Iris pigment epithelial cell (primary cell): ENCODE measurements at regions not wholly inside any gene's neighbourhood (a gene's known extent, or its start where the extent isn't known, plus 50 kb on each side); places are given as distances from the start of the nearest gene placed in this dataset.

ENCODE experiments used
- DNase-seq: peaks from one replicate; pipeline ENCODE4 v3.0.0-alpha.2; 2011; ENCODE audit warnings: low read depth

GRCh38 chr2:129672521-129672920 is 306.9 kb upstream of the RAB6C start:
- no peak for DNase-seq

- no peak for DNase-seq
These were observed 306.2 kb upstream of the RAB6C start for GRCh38 chr2:129673234-129673633.

- DNase-seq, result no peak
These were observed 305.4 kb upstream of the RAB6C start for GRCh38 chr2:129673847-129674711.

DNA sequence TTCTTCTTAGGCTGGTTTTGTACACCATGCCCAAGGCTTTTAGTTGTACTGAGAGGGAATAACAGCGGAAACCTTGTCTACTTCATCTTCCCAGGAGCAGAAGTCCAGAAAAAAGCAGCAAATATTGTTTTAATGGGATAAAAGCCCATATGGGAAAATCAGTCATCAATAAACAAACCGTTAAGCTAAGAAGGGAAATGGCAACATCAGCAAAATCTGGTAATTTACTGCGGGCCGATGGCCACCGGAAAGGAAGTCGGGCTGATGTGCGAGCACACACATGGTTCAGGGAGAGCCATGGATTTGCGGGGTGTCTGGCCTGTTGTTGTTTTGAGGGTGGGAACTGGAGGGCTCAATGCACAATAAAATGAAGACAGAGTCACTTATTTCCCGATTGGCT is 300.7 kb upstream of the RAB6C start:
- no peak for DNase-seq

- DNase-seq, result no peak
These were observed 297.7 kb upstream of the RAB6C start for GRCh38 chr2:129681788-129682187.

DNA sequence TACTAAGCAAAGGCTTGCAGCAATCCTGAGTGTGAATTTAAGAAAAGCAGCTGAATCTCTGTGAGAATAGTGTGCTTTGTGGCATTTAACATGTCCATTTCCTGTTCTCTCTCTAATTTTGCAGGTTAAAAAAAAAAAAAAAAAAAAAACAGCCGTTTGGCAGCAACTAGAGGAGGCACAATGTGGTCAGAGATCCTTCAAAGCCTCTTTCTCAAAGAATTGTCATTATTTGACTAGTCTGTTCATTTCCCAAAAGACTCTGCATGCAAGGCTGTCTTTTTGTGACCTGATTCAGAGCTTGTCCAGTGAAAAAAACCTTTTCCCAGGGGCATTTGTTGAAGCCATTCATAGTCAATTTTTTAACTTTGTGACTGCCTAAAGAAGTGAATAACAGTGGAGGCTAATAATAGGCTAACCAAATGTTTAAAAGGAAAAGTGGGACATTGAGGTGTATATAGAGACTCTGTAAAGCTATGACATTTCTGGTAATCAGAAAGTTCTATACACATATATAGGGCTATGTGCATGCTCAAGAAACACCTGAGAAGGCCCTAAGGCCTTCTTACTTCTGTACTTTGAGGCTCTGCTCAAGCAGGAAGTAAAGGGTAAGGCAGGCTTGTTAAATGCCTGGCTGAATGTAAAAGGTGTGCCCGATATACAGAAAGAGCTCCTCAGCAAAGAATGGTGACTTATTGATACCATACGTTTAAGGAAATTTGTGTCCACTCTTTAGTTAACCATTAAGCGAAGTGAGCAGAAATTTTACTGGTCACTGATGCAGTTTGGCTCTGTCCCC is 289.6 kb upstream of the RAB6C start:
- DNase-seq, result no peak

GRCh38 chr2:129695496-129695895 is 284.0 kb upstream of the RAB6C start:
- no peak for DNase-seq

- no peak for DNase-seq
These were observed 280.9 kb upstream of the RAB6C start for GRCh38 chr2:129698593-129698992.

GRCh38 chr2:129699781-129700573 is 279.5 kb upstream of the RAB6C start:
- no peak for DNase-seq

DNA sequence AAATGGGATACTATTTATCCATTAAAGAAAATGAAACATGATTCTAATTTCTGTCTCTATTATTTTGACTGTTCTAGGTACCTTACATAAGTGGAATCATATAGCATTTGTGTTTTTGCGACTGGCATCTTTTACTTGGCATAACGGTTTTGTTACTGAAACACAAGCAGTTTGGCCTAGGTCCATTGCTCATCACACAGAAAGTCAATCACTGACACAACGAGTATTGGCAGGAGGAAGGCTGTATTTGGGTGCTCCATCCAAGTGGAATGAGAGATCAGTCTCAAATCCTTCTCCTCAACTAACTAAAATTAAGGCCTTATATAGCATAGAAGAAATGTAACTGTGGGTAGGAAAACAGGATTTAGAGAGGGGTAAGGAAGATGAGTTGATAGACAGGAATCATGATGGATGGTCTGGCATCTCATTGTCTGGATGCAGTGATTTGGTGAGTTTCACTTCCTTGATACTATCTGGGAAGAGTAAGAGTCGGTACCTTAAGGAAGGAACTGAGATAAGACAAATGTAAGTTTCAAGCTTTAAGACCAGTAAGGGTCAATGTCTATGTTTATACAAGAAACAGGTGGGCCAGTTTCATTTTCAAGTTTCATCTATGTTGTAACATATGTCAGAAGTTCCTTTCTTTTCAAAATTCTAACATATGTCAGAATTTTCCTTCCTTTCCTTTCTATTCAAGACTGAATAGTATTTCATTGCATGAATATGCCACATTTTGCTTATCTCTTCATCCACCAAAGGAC is 276.9 kb upstream of the RAB6C start:
- DNase-seq, result no peak

GRCh38 chr2:129705085-129705484 is 274.4 kb upstream of the RAB6C start:
- no peak for DNase-seq

DNA sequence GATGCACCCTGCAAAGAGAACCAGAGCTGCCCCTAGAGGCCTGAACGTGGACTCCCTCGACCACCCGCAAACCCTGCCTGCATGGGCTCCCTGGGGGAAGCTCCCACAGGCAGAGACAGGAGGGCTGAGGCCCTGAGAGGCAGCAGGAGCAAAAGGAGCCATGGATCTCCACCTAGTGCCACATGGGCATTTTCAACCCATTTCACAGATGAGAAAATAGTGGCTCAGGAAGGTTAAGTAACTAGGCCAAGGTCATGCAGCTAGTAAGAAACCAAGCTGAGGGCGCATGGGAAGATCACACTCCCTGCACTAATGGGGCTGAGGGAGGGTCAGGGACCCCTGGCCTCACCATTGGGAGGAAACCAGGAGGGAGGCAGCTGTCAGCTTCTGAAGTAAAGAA is 271.7 kb upstream of the RAB6C start:
- DNase-seq, result no peak

- no peak for DNase-seq
These were observed 271.1 kb upstream of the RAB6C start for GRCh38 chr2:129708221-129708967.

- DNase-seq, result no peak
These were observed 270.2 kb upstream of the RAB6C start for GRCh38 chr2:129709001-129709955.

- DNase-seq, result no peak
These were observed 269.4 kb upstream of the RAB6C start for GRCh38 chr2:129709956-129710598.

DNA sequence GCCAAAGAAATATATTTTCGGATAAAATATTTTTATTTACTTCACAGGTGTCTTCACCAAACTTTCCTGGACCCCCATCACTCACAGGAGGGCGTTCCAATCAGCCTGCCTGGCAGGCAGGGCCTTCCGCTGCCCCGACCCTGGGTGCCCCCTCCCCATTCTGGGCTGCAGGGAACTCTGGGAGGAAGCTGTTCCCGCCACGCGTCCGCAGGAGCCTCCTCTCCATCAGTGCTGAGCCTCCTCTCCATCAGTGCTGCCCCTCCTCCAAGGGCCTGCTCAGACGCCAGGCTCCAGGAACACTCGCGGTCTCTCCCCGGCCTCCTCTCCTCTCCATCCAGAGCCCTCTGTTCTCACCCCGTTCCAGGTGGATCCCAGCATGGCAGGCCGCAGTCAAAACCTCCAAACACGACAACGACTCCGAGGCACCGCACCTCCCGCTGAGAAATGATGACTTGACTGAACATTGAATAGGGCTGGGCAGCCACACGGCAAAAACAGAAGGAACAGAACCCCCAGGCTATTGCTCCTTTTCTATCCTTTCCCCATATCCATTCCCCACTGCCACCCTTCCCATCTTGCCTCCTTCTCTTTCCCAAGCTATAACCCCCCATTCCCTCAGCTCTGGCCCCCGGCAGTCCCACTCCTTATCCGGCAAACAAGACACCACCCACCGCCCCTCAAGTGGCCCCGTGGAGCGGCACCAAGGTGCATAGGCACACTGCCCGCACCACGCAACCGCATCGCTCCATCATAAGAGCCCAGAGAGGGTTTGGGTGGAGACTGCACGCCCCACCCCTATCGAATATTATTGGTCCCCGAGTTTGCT is 268.6 kb upstream of the RAB6C start:
- no peak for DNase-seq

DNA sequence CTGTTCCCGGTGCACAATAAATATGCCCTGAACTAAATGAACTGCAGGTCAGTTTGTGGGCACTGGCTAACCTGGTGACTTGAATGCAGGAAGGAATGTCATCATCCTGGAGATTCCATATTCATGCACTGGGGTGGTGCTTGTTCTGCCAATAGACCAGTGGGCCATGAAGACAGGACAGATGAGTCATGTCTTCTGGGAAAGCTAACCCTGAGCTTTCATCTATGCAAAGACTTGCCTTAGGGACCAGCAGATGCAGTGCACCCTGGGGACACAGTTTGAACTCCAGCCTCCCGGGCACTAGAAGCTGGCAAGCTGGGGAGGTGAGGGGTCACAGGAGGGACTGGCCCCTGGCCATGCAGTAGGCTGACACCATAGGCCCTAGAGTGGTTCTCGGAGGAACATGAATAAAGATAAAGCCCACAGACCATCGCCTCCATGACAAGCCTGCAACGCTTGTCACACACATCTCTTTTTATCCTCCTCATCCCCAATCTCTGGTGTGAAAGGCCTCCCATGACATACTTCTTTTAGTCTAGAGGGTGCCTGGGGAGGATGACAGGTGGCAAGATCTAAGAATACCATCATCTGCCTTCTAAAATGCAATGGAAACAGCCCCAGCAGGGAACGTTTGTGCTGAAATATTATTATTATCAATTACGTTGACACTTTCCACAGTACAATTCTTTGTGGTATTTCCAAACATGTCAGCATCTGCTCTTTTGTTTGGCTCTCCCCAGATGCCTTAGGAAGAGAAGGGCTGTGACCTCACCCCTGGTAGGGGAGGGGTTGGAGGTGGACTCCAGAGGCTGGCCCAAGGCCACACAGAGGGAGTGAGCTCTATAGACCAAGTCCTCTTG is 267.4 kb upstream of the RAB6C start:
- DNase-seq, result no peak

DNA sequence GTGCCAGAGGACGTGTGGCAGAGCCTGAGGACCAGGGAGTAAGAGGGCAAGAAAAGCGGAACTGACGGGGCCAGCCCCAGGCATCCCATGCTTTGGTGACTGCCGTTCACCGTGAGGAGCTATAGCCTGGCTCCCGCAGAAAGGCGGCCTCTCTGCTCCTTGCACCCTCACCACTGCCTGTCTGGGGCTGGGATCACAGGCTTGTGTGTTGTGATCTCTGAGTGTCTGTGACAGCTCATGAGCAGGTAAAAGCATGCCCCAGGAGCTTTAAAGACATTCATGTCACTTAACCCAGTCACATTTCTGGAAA is 266.8 kb upstream of the RAB6C start:
- DNase-seq, result no peak
